GM21423 (cell line): ENCODE measurements at regions not wholly inside any gene's neighbourhood (a gene's known extent, or its start where the extent isn't known, plus 50 kb on each side); places are given as distances from the start of the nearest gene placed in this dataset.
"Not testable (repeated sequence)": the region's sequence is repeated elsewhere in the genome, so short reads cannot be mapped to it uniquely, and the experiment has no call there.

Source experiments
- ATAC-seq: cut with Tn5 transposase; IDR thresholded peaks from one replicate; pipeline ENCODE4 v1.9.1; 2021; ENCODE audit warnings: mild to moderate bottlenecking, moderate library complexity; ENCODE audit not compliant: unreplicated experiment

DNA sequence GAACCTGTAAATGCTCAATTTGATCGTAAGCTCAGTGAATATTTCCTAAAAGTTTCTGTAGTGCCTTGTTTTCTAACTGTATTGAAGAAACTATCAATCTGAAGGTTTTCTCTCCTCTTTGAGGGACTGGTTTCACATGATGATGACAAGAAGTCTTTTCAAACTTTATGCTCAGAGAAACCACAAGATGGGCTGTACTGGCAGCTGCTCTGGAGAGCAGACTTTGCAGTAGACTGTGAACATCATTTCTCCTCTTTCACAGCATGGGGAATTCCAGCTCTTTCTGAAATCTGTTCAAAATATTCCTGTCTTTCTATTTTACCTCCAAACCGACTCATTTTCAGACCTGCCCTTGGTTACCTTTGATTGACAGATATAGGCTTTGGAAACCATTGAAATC, 194.4 kb downstream of the IZUMO3 start:
- ATAC-seq, result no peak

DNA sequence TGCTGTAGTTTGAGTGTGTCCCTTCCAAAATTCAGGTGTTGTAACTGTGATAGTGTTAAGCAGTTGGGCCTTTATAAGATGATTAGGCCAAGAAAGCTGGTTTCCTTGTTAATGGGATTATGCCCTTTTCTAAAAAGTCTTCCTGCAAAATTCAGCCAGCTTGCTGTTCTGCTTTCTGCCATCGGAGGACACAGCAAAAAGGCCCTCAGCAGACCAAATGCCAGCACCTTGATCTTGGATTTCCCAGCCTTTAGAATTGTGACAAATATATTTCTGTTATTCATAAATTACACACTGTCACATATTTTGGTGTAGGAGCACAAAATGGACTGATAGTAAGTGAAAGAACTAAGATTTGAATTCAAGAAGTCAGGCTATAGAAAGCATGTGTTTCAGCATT, 203.2 kb downstream of the IZUMO3 start:
- no peak for ATAC-seq

DNA sequence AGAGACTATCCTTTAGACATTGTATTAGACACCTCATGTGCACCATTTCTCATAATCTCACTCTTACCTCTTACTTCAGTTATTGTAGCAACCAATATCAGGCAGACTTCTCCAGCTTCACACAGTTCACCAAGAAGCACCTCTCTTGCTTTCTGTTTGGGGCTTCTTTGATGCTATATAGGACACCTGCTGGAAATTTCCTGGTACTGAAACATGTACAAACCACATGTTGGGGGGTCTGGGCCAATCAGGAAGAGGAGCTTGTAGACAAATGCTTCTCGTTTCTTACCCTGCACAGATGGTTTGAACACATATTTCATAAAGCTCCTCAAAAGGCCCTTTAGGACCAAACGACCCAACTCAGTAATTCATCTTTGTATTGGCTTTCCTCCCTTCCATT, 212.1 kb downstream of the IZUMO3 start:
- no peak for ATAC-seq

DNA sequence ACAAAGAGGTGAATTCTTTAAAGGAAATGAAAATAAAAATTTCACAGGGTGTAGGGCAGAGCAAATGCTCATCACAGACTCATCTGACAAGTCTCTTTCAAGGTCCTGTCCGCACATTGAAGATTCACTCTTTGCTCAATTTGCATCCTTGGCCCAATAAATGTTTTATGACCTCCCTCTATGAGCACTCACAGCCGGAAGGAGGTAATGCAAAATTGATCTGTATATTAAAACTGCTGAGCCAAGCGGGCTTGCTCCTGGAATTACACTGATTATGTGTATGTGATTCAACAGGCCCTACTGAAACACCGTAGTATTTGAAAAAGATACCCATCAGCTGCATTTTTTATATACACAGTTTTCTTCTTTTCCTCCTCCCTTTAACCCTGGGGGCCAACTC, 246.8 kb downstream of the IZUMO3 start:
- ATAC-seq, result no peak

DNA sequence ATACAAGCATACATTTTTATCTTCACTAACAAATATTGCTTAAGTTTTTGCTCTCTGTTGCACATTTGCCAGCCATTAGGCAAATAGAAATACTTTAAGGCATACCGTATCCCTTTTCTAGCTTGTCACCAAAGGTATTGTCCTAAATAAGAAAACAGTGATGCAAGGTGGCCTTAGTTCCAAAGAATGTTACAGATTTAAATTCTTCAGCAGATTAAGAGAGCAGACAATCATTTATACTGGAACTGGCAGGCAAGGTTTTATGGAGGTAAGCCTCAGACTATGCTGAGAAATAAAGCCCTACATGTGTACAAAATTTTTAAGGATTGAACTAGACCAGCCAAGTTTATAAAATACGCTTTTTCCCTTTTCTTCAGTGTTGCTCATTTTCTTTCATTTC, 247.8 kb downstream of the IZUMO3 start:
- ATAC-seq, result no peak

DNA sequence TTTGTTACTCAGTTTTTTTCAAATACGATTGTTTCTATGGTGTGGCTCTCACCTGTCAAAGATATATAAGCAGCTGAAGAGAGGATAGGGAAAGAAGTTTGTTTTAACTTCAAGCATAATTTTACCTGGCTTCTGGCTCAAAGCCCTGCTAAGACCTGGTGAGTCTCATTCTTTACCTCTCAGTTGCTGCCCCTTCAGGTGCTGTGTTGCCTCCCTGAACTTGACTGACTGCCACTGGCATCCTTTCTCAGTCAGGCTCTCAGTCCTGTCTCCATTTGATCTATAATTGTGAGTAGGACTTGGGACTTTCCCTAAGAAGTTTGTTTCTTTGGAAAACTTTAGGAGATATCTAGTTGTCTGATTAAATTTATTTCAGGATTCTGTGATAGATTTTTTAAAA, 249.6 kb downstream of the IZUMO3 start:
- no peak for ATAC-seq

DNA sequence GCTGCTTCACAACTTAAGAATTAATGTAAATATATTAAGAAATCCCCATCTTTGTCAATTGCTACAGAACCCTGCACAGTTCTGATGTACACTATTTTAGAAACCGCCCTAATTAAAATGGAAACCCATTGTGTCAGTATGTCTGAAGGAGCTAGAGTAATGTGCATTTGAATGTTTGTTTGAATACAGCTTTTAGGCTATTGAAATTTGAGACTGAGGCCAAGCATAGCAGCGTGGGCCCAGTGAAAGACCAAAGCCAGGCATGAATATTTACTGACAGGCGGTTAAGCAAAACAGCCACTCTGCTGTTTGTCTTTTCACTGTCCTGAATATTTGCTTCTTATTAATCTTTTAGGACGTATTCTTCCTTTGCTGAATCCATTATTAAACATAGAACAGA, 252.3 kb downstream of the IZUMO3 start:
- ATAC-seq, result no peak

DNA sequence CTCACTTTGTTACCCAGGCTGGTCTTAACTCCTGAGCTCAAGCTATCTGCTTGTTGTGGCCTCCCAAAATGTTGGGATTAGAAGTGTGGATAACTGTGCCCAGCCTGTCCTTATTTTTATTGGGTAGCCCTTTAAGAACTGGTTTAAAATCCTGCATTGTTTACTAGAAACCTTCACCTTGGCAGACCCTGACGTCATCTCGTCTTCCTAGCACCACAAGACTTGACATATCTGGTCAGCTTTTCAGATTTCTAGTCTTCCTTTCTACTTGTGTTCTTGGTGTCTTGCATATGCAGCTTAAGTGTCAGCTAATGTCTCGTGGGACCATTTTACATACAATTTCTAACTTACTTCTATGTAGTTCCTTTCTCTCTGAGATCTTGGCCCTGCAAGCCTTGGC, 258.9 kb downstream of the IZUMO3 start:
- no peak for ATAC-seq

DNA sequence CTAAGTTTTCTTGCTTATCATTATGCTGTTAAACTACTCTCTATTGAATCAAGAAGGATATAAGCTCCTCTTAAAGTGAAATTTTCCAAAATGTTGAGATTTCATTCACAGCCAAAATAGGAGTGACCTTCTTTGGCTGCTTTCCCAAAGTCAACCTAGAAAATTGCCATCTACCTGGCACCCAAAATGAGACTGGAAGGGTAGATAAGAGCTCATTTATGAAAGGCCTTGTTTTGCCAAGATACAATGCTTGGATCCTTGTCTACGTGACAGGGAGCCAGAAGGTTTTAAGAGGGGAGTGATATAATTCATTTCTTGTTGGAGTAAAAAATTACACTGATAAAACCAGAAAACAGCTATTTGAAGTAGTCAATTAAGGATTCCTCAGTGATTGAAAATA, 287.1 kb downstream of the IZUMO3 start:
- ATAC-seq, result no peak

DNA sequence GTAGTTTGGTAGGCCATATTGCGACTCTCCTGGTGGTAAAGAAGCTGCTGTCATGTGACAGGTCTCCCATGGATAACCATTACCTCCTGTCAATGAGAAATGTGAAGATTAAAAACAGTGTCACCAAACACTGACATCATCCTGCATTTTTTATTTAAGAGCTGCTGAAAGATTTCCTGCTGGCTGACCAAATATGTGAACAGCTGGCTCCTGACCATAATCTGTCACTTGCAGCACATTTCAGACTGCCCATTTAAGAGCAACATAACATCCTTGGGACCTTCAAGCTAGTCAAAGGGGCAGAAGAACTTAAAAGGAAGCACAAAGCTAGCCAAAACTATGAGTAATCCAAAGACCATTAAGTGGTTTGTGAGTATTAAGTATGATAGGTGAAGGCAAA, 288.0 kb downstream of the IZUMO3 start:
- ATAC-seq, result no peak

DNA sequence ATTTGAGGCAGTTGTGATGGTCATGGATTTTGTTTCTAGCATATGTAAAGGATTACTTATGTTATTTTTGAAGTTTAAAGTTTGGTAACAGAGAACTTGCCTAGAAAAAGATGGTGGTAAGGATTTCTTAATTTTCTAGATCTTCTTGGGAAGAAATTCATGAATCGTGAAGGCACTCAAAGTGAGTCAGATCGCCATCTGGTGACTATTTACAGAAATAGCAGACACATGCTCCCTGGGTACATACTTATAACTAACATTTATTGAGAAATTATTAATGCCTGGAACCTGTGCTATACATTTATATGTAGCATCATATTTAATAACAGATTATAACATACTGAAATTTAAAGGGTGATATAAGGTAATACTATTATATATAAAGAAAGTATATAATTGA, 299.7 kb downstream of the IZUMO3 start:
- ATAC-seq, result no peak

DNA sequence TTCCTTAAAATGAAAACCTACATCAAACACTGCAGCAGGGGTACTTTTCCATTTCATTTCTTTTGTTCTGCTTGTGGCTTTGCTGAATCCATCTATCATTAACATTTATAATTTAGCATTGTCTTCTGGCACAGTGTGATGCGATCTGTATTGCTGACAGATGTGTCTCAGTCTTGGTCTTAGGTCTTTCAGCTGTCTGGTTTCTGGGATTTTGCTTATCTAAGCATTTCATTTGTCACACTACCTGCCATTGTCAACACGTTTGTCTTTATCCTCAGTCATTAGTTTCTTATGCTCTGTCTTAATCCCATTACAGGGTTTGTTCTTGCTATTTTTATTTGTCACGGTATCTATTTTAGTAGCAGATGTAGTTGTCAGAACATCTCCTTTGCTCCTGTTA, 303.1 kb downstream of the IZUMO3 start:
- no peak for ATAC-seq

DNA sequence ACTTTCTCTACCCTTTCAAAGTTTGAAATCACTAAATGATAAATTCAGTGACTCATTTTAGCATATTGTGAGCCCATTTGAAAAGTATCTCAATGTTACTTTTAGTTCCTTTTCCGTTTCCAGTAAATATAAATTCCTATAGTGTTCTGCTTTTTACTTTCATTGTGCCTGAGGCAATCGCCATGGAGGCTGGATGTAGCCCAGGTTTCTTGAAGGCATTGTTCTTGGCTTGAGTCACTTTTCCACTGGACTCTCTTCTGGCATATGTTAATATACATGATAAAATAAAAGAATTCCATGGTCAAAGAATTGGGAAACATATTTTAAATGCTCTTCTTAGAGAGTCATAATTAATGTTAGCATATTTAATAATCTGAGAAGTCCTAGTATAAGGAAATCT, 327.0 kb downstream of the IZUMO3 start:
- no peak for ATAC-seq

DNA sequence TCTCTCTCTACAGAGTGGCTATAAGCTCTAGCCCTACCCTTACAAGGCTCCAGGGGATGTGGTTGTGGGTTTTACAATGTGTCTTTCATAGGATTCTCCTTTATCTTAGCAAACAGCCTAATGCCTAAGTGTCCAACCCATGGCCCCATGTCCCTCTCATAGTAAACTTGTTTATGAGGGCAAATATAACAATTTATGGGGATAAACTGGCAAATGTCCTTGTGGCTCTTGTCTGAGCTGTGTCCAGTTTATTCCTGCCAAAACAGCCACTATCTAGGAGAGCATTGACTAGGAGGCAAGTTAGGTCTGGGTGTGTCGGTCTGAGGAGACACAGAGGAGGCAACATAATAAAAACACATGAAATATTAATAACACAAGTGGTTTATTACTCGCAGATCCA, 335.1 kb downstream of the IZUMO3 start:
- ATAC-seq, result no peak

DNA sequence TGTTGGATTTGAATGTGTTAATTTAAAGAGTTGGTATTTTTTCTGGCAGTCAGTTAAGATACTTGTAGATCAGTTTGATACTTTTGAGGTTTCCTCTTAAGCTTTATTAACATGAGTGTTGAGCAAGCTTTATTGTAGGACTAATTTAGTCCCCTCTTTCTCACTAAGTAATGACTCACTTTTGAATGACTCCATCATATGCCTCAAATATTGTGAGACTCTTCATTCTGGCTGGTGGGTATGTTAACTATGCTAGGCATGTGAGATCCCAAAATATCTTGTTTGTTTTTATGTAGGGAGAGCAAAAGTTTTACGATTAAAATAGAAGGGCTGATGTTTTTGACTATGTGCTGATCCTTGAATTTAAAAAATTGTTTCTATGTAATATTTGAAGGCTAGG, 355.7 kb downstream of the IZUMO3 start:
- no peak for ATAC-seq

DNA sequence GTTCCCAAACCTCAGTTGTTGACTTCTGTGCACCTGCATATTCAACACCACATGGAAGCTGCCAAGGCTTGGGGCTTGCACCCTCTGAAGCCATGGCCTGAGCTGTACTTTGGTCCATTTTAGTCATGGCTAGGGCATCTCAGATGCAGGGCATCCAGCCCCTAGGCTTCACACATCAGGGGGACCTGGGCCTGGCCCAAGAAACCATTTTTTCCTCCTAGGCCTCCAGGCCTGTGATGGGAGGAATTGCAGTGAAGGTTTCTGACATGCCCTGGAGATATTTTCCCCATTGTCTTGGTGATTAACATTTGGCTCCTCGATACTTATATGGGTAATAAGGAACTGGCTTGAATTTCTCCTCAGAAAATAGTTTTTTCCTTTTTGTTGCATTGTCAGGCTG, 354.5 kb upstream of the ELAVL2 start:
- not testable (repeated sequence) for ATAC-seq

DNA sequence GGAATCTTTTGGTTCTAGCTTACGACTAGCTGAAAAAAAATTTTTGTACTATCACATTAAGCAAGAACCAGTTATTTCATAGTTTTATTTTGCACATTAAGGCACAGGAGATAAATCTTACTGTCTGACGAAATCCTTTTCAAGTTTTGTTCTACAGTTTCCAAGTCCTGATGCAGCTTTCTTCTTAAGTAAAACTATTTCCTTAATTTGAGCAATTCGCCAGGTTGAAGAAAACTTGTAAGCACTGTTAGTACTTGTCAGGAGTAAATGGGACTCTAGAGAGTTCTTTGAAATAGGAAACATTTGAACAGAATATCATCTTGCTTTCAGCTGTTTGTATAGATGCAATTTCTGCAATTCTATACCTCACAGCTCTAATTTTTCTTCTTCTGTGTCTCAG, 318.8 kb upstream of the ELAVL2 start:
- ATAC-seq, result no peak

DNA sequence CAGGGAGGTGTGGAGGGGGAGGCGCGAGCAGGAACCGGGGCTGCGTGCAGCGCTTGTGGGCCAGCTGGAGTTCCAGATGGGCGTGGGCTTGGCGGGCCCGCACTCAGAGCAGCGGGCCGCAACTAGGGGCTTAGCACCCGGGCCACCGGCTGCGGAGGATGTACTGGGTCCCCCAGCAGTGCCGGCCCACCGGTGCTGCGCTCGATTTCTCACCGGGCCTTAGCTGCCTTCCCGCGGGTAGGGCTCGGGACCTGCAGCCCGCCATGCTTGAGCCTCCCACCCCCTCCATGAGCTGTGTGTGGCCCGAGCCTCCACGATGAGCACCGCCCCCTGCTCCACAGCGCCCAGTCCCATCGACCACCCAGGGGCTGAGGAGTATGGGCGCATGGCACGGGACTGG, 309.0 kb upstream of the ELAVL2 start:
- not testable (repeated sequence) for ATAC-seq

DNA sequence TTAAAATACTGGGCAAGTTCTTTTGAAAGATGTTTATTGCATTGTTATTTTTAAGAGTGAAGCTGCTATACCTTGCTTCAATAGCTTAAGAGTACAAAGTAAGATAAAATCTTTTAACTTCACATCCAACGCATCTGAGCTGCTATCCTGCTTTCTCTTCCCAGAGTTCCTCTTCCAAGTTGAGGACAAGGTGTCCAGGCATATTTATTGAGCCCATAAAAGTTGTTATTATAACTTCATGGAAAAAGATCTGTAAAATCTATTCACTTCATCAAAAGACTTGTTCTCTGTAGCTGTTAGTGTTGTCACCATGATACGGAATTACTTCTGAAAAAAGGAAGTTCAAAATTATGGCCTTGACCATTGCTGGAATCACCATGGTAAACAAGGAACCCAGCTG, 306.2 kb upstream of the ELAVL2 start:
- no peak for ATAC-seq

DNA sequence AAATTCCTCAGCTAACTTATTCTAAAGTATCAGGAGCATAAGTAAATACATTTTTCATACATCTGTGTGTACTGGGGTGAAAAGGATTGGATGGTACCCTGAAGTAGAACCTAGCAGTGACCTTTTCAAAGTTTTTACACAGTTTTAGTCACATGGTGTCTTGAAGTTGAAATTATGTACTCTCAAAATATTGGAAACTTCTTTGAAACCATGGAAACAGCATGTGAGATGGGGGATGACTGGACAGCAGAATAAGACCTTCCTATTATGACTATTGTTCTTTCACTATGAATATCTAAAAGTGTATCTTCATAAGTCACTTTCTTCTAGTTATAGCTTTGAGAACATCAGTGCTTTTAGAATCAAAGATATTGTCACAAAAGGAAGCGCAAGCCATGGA, 301.5 kb upstream of the ELAVL2 start:
- no peak for ATAC-seq

DNA sequence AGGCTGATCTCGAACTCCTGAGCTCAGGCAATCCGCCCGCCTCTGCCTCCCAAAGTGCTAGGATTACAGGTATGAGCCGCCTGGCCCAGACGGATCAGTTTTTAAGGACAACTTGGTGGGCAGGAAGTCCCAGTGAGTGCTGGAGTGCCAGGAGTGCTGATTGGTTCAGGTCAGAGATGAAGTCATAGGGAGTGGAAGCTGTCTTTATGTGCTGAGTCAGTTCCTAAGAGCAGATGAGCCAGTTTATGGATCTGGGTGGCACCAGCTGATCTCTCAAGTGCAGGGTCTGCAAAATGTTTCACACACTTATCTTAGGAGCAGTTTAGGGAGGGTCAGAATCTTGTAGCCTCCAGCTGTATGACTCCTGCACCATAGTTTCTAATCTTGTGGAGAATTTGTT, 292.1 kb upstream of the ELAVL2 start:
- ATAC-seq, result no peak

DNA sequence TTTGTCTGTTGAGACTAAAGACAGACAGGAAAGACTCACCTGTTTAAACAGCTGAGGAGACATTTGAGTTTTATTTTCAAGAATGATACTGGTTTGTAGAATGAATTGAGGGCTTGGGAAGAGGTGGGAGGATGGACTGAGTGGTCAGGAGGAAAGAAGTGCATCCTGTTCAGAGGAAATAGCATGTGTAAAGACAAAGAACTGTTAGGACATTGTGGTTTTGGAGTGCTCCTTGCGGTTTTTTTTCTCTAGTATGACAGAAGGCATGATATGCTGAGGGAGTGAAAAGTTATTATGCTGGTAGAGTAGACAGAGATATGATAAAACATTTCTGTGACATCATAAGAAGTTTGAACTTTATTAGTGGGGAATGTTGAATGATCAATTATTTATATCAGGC, 270.7 kb upstream of the ELAVL2 start:
- ATAC-seq, result no peak

DNA sequence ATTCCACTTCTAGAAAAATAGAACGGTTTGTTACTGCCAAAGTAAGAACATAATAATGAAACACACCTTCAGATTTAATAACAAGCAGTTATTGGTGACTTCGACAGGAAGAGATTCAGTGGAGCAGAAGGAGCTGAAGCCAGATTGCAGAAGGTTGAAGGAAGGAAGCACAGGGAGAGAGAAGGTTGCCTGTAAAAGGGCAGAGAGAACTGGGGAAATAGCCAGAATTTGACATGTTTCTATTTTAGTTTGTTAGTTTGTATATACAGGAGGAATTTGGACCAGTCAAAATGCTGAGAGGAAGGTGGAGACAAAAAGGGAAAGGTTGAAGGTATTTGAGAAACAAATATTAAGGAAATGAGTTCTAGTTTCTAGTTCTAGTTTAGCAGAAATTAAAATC, 269.2 kb upstream of the ELAVL2 start:
- ATAC-seq, result no peak

DNA sequence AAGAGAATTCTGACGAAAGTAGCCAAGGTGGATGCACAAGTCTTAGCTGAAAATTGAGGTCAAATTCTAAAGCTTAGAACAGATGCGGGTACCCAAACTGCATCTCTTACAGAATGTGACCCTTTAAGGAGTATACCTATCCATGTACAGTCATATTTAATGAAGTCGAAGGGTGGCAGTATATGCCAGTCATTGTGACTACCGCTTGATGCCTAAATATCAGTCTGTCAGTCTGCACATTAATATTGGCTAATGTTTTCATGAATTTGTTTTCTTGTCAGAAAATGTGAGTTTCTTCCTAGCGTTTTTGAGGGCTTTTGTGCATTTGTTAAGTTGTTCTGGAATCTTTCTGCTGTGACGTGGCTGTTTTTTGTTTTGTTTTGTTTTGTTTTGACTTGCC, 264.5 kb upstream of the ELAVL2 start:
- no peak for ATAC-seq
